C4-2B (cell line): ENCODE measurements at regions not wholly inside any gene's neighbourhood (a gene's known extent, or its start where the extent isn't known, plus 50 kb on each side); places are given as distances from the start of the nearest gene placed in this dataset.
"Not testable (repeated sequence)": the region's sequence is repeated elsewhere in the genome, so short reads cannot be mapped to it uniquely, and the experiment has no call there.

ENCODE experiments used
- H3K27ac ChIP-seq: fragments of 450-650 bp; 2 replicates; pipeline ENCODE4 v1.5.1; 2017
- CTCF ChIP-seq: fragments of 450-650 bp; conservative IDR thresholded peaks from 2 replicates; pipeline ENCODE4 v1.5.1; 2017; ENCODE audit warnings: mild to moderate bottlenecking
- ZFX ChIP-seq: fragments of 450-650 bp; IDR thresholded peaks from 2 replicates; pipeline ENCODE4 v1.6.1; 2017

- TF ChIP-seq ZFX: no peak
- no peak for TF ChIP-seq CTCF
- no peak overlapping the region for H3K27ac ChIP-seq
Measured at GRCh38 chr4:93911671-93912070, 83.1 kb downstream of the ATOH1 start.

GRCh38 chr4:93912146-93912545, 83.6 kb downstream of the ATOH1 start:
- H3K27ac ChIP-seq: no peak overlapping the region
- no peak for TF ChIP-seq CTCF
- no peak for TF ChIP-seq ZFX

GRCh38 chr4:93918856-93919255, 90.3 kb downstream of the ATOH1 start:
- no peak for TF ChIP-seq ZFX
- no peak for TF ChIP-seq CTCF
- no peak overlapping the region for H3K27ac ChIP-seq

- H3K27ac ChIP-seq: not testable (repeated sequence)
Measured at GRCh38 chr4:93923570-93923969, 95.0 kb downstream of the ATOH1 start.

DNA sequence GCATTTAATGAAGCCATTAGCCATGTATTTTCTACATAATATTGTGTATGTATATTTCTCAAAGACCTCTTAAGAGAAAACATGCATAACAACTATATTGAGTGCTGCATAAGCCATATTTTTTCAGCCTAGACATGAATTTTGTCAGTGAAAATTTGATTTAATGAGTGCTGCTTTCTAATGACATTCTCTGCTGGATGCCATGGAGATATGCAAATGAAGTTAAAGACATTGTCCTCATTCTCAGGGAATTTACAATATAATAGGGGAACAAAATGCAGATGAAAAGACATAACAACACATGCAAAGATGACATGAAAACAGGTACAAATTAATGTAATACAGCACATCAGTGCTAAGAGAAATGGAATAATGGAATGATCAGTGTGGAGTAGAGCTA, 118.7 kb downstream of the ATOH1 start:
- TF ChIP-seq CTCF (no peak), ZFX (no peak)
- no peak overlapping the region for H3K27ac ChIP-seq

- not testable (repeated sequence) for H3K27ac ChIP-seq
Measured at GRCh38 chr4:93950239-93950638, 121.7 kb downstream of the ATOH1 start.

- TF ChIP-seq ZFX: no peak
- no peak for TF ChIP-seq CTCF
- no peak overlapping the region for H3K27ac ChIP-seq
Measured at GRCh38 chr4:93957186-93957585, 128.6 kb downstream of the ATOH1 start.

DNA sequence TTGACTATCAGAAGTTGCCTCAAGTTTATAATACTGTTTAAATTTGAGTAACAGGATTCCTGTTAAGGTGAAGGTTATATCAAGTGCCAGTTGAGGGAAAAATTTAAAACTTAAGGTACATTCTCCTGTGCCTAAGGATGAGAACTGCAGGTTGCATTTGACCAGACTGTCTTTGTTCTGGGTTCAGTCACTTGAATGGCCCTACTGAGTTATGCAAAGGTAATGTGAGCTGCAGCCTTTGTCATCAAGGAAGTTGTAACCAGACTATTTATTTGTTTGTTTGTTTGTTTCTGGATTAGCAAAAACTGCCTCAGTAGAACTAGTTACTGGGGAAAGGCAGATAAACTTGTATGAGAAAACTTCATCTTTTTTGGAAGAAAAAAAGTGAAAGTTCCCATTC, 131.9 kb downstream of the ATOH1 start:
- H3K27ac ChIP-seq: no peak overlapping the region
- no peak for TF ChIP-seq CTCF
- TF ChIP-seq ZFX: no peak

GRCh38 chr4:93960916-93961315, 132.4 kb downstream of the ATOH1 start:
- TF ChIP-seq ZFX (no peak), CTCF (no peak)
- no peak overlapping the region for H3K27ac ChIP-seq
